Neural cell (in vitro differentiated cells): ENCODE measurements at regions not wholly inside any gene's neighbourhood (a gene's known extent, or its start where the extent isn't known, plus 50 kb on each side); places are given as distances from the start of the nearest gene placed in this dataset.

ENCODE experiments used
- H2AFZ ChIP-seq: fragments of 200-600, 300-800 bp; sonication (generic), shearing (Covaris generic); 2 replicates; pipeline ENCODE4 v1.6.0; 2014; ENCODE audit warnings: low read depth, mild to moderate bottlenecking, antibody characterized with exemption, low read length, moderate library complexity
- H3F3A ChIP-seq: fragments of 200-600 bp; shearing (Covaris generic); 2 replicates; pipeline ENCODE4 v1.6.1; 2016; ENCODE audit warnings: mild to moderate bottlenecking, moderate library complexity, mixed read lengths, antibody characterized with exemption, low read length; ENCODE audit not compliant: insufficient read depth, poor library complexity, severe bottlenecking
- H3K27ac ChIP-seq: fragments of 200-600, 300-800 bp; sonication (generic), shearing (Covaris generic); 2 replicates; pipeline ENCODE4 v1.5.1; 2014; ENCODE audit warnings: mild to moderate bottlenecking, low read length, moderate library complexity
- H3K27me3 ChIP-seq: fragments of 300-800, 200-600 bp; sonication (generic), shearing (Covaris generic); 2 replicates; pipeline ENCODE4 v1.6.0; 2014; ENCODE audit warnings: mild to moderate bottlenecking, low read depth, low read length, moderate library complexity; ENCODE audit not compliant: insufficient read depth
- H3K36me3 ChIP-seq: fragments of 300-800, 200-600 bp; sonication (generic), shearing (Covaris generic); 2 replicates; pipeline ENCODE4 v1.5.1; 2014; ENCODE audit warnings: mild to moderate bottlenecking, antibody characterized with exemption, low read length, moderate library complexity; ENCODE audit not compliant: insufficient read depth
- H3K4me2 ChIP-seq: fragments of 300-800, 200-600 bp; sonication (generic), shearing (Covaris generic); 2 replicates; pipeline ENCODE4 v1.6.0; 2014; ENCODE audit warnings: mild to moderate bottlenecking, low read length
- H3K4me3 ChIP-seq: fragments of 300-800, 200-600 bp; sonication (generic), shearing (Covaris generic); 2 replicates; pipeline ENCODE4 v1.5.1; 2014; ENCODE audit warnings: mild to moderate bottlenecking, low read length, moderate library complexity
- H3K79me2 ChIP-seq: fragments of 200-600 bp; shearing (Covaris generic); replicated peaks from 2 replicates; pipeline ENCODE4 v1.6.0; 2014; ENCODE audit warnings: mild to moderate bottlenecking, low read length, moderate library complexity; ENCODE audit not compliant: insufficient read depth
- H3K9ac ChIP-seq: fragments of 300-800, 200-600 bp; sonication (generic), shearing (Covaris generic); 2 replicates; pipeline ENCODE4 v1.6.1; 2016; ENCODE audit warnings: mild to moderate bottlenecking, low read length, mixed read lengths
- H3K9me2 ChIP-seq: fragments of 200-600 bp; shearing (Covaris generic); 2 replicates; pipeline ENCODE4 v1.6.1; 2016; ENCODE audit warnings: mild to moderate bottlenecking, low read length, mixed read lengths; ENCODE audit not compliant: insufficient read depth
- H3K9me3 ChIP-seq: fragments of 200-600, 300-800 bp; sonication (generic), shearing (Covaris generic); 2 replicates; pipeline ENCODE4 v1.6.1; 2016; ENCODE audit warnings: mild to moderate bottlenecking, mixed run types, low read length, moderate library complexity, mixed read lengths
- H4K20me1 ChIP-seq: fragments of 200-600 bp; shearing (Covaris generic); 2 replicates; pipeline ENCODE4 v1.6.1; 2016; ENCODE audit warnings: mild to moderate bottlenecking, mixed run types; ENCODE audit not compliant: insufficient read depth
- CTCF ChIP-seq: fragments of 450-650 bp; IDR thresholded peaks from 2 replicates; pipeline ENCODE4 v1.5.1; 2014; ENCODE audit warnings: antibody characterized with exemption, mild to moderate bottlenecking, moderate library complexity; ENCODE audit not compliant: poor library complexity, severe bottlenecking
- EP300 ChIP-seq: fragments of 450-650 bp; conservative IDR thresholded peaks from 2 replicates; pipeline ENCODE4 v1.6.1; 2014; ENCODE audit warnings: antibody characterized with exemption, mild to moderate bottlenecking, moderate library complexity; ENCODE audit not compliant: poor library complexity, severe bottlenecking
- EZH2 ChIP-seq: fragments of 200-600, 300-800 bp; shearing (Covaris generic), sonication (generic); IDR thresholded peaks from 2 replicates; pipeline ENCODE4 v1.6.1; 2014; ENCODE audit warnings: antibody characterized with exemption, low read length, borderline replicate concordance, mild to moderate bottlenecking; ENCODE audit not compliant: insufficient read depth, poor library complexity, severe bottlenecking
- MXI1 ChIP-seq: fragments of 450-650 bp; conservative IDR thresholded peaks from 2 replicates; pipeline ENCODE4 v1.6.1; 2014; ENCODE audit warnings: antibody characterized with exemption, mild to moderate bottlenecking; ENCODE audit not compliant: poor library complexity, severe bottlenecking
- POLR2AphosphoS5 ChIP-seq: IDR thresholded peaks from 2 replicates; pipeline ENCODE4 v1.6.1; 2012
- RAD21 ChIP-seq: fragments of 450-650 bp; conservative IDR thresholded peaks from 2 replicates; pipeline ENCODE4 v1.6.1; 2014; ENCODE audit warnings: antibody characterized with exemption, mild to moderate bottlenecking, moderate library complexity
- REST ChIP-seq: IDR thresholded peaks from 2 replicates; pipeline ENCODE4 v1.6.1; 2012; ENCODE audit warnings: borderline replicate concordance
- SMC3 ChIP-seq: fragments of 450-650 bp; conservative IDR thresholded peaks from 2 replicates; pipeline ENCODE4 v1.6.1; 2014; ENCODE audit warnings: antibody characterized with exemption, mild to moderate bottlenecking, moderate library complexity; ENCODE audit not compliant: poor library complexity
- TAF1 ChIP-seq: IDR thresholded peaks from 2 replicates; pipeline ENCODE4 v1.6.1; 2012; ENCODE audit warnings: low read depth

- no peak for TF ChIP-seq SMC3
- no peak for TF ChIP-seq EP300
- no peak for TF ChIP-seq REST
- TF ChIP-seq RAD21 = no peak
- TF ChIP-seq CTCF = no peak
- no peak for TF ChIP-seq MXI1
- TF ChIP-seq POLR2AphosphoS5 = no peak
- no peak for TF ChIP-seq TAF1
- no peak for TF ChIP-seq EZH2
- H3F3A ChIP-seq = no peaks in the 10 kb centered on the region
- no peak overlapping the region for H2AFZ ChIP-seq
Measured at GRCh38 chr15:95121191-95121590, 889.8 kb downstream of the MCTP2 start.

GRCh38 chr15:95125803-95126202 is 894.4 kb downstream of the MCTP2 start:
- H3K4me2 ChIP-seq = no peak overlapping the region
- H3K9me2 ChIP-seq = no peaks in the 10 kb centered on the region
- H3K36me3 ChIP-seq = no peaks in the 10 kb centered on the region
- no peaks in the 10 kb centered on the region for H3K79me2 ChIP-seq
- H3K4me3 ChIP-seq = no peak overlapping the region
- no peak overlapping the region for H3K27ac ChIP-seq
- H4K20me1 ChIP-seq = no peaks in the 10 kb centered on the region
- TF ChIP-seq SMC3 (no peak), REST (no peak), CTCF (no peak), MXI1 (no peak), EZH2 (no peak), TAF1 (no peak), EP300 (no peak), POLR2AphosphoS5 (no peak), RAD21 (no peak)
- H3F3A ChIP-seq = no peaks in the 10 kb centered on the region
- H3K9me3 ChIP-seq = no peaks in the 10 kb centered on the region
- no peak overlapping the region for H3K9ac ChIP-seq
- no peaks in the 10 kb centered on the region for H3K27me3 ChIP-seq
- no peak overlapping the region for H2AFZ ChIP-seq

More at GRCh38 chr15:95121191-95121590, 889.8 kb downstream of the MCTP2 start:
- no peak overlapping the region for H3K27ac ChIP-seq
- no peaks in the 10 kb centered on the region for H3K36me3 ChIP-seq
- H3K9ac ChIP-seq = no peak overlapping the region
- H3K4me2 ChIP-seq = no peak overlapping the region
- H3K4me3 ChIP-seq = no peak overlapping the region
- H4K20me1 ChIP-seq = no peaks in the 10 kb centered on the region
- H3K27me3 ChIP-seq = no peaks in the 10 kb centered on the region
- H3K9me3 ChIP-seq = no peaks in the 10 kb centered on the region
- H3K79me2 ChIP-seq = no peaks in the 10 kb centered on the region
- no peaks in the 10 kb centered on the region for H3K9me2 ChIP-seq
